Hepatocyte (in vitro differentiated cells): ENCODE measurements at regions not wholly inside any gene's neighbourhood (a gene's known extent, or its start where the extent isn't known, plus 50 kb on each side); places are given as distances from the start of the nearest gene placed in this dataset.

Experiments used
- EZH2phosphoT487 ChIP-seq: fragments of 200-600 bp; sonication (generic); IDR thresholded peaks from one replicate; pipeline ENCODE4 v1.6.1; 2018; ENCODE audit warnings: antibody characterized with exemption, mild to moderate bottlenecking, low read depth, moderate library complexity; ENCODE audit not compliant: unreplicated experiment, severe bottlenecking
- TF ChIP-seq, protein P1 (sequence below): fragments of 200-600 bp; sonication (generic); IDR thresholded peaks from 2 replicates; pipeline ENCODE4 v1.5.1; 2016; ENCODE audit warnings: antibody characterized with exemption, mild to moderate bottlenecking; ENCODE audit not compliant: poor library complexity

GRCh38 chr17:77620282-77620681 lies 338.2 kb upstream of the TNRC6C start:
- TF ChIP-seq, protein P1, sequence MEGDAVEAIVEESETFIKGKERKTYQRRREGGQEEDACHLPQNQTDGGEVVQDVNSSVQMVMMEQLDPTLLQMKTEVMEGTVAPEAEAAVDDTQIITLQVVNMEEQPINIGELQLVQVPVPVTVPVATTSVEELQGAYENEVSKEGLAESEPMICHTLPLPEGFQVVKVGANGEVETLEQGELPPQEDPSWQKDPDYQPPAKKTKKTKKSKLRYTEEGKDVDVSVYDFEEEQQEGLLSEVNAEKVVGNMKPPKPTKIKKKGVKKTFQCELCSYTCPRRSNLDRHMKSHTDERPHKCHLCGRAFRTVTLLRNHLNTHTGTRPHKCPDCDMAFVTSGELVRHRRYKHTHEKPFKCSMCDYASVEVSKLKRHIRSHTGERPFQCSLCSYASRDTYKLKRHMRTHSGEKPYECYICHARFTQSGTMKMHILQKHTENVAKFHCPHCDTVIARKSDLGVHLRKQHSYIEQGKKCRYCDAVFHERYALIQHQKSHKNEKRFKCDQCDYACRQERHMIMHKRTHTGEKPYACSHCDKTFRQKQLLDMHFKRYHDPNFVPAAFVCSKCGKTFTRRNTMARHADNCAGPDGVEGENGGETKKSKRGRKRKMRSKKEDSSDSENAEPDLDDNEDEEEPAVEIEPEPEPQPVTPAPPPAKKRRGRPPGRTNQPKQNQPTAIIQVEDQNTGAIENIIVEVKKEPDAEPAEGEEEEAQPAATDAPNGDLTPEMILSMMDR = no peak
- TF ChIP-seq EZH2phosphoT487 = no peak
